SH-SY5Y (cell line): ENCODE measurements at regions not wholly inside any gene's neighbourhood (a gene's known extent, or its start where the extent isn't known, plus 50 kb on each side); places are given as distances from the start of the nearest gene placed in this dataset.

Experiments
- GATA2 ChIP-seq: IDR thresholded peaks from 2 replicates; pipeline ENCODE4 v1.6.1; 2011; ENCODE audit warnings: mild to moderate bottlenecking, low read depth, low read length
- GATA3 ChIP-seq: IDR thresholded peaks from 2 replicates; pipeline ENCODE4 v1.6.1; 2011; ENCODE audit warnings: low read depth, mild to moderate bottlenecking, low read length, moderate library complexity

GRCh38 chr14:87080146-87080545 is 912.8 kb downstream of the GALC start:
- TF ChIP-seq GATA2: no peak
- no peak for TF ChIP-seq GATA3
